ENCODE measurements at regions not wholly inside any gene's neighbourhood (a gene's known extent, or its start where the extent isn't known, plus 50 kb on each side); places are given as distances from the start of the nearest gene placed in this dataset.

DNA sequence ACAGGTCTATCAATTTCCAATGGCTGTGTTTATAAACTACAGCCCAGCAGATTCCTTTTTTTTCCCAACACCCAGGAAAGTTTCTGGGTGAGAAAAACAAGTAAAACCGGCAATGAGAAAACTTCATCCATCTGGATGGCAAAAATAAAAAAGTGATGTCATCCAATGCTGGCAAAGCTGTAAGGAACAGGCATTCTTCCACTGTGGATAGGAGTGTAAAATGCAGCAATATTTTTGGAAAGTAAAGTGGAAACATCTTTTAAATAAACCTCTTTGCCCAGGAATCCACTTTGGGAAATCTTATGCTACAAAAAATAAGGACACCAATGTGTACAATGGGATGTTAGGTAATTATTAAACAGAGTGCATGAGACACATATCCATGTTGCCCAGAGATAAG, 102.1 kb upstream of the NT5E start:
- H3K27ac ChIP-seq (ENCODE audit: low read length in 2 of 2), result no peak overlapping the region
- POLR2A ChIA-PET, result no interaction called here
- no peaks in the 10 kb centered on the region for H3K4me1 ChIP-seq (ENCODE audit: control insufficient read depth in 2 of 2, insufficient read depth in 2 of 2, low read length in 2 of 2)
- H2AFZ ChIP-seq (ENCODE audit: insufficient read depth, low read depth, low read length, poor library complexity, severe bottlenecking), result no peak overlapping the region
- no peaks in the 10 kb centered on the region for H3K9me3 ChIP-seq (ENCODE audit: control extremely low read depth in 1 of 3, control insufficient read depth in 2 of 3, insufficient read depth in 1 of 3, low read length in 2 of 3)
- Mint-ChIP-seq H3K4me3 (no peak overlapping the region), H3K27ac (no peak overlapping the region), H3K4me1 (peaks cover 2% of the 10 kb centered on the region), H3K9me3 (ENCODE audit: insufficient read depth) (no peaks in the 10 kb centered on the region), H3K27me3 (peaks cover 4% of the 10 kb centered on the region)
- no peaks in the 10 kb centered on the region for H3K36me3 ChIP-seq (replicated peaks in 1 of 2; ENCODE audit: control extremely low read depth in 1 of 2, control insufficient read depth in 1 of 2, extremely low read depth in 1 of 2, insufficient read depth in 2 of 2, low read length in 1 of 2)
- intact Hi-C loops (cut with micrococcal nuclease), result no loop called here
- no peaks in the 10 kb centered on the region for H3K27me3 ChIP-seq (replicated peaks in 1 of 4; ENCODE audit: control extremely low read depth in 1 of 4, control insufficient read depth in 3 of 4, insufficient read depth in 4 of 4, low read length in 3 of 4)
- H3K4me3 ChIP-seq (ENCODE audit: control extremely low read depth in 1 of 5, extremely low read depth in 1 of 5, insufficient read depth in 1 of 5, low read depth in 2 of 5, low read length in 4 of 5), result no peak overlapping the region
- ATAC-seq (ENCODE audit: low read depth) (no peak), DNase-seq (no peak)
- no peaks in the 10 kb centered on the region for H4K20me1 ChIP-seq (ENCODE audit: control insufficient read depth, insufficient read depth, low read length, poor library complexity, severe bottlenecking)
- TF ChIP-seq, protein P1, sequence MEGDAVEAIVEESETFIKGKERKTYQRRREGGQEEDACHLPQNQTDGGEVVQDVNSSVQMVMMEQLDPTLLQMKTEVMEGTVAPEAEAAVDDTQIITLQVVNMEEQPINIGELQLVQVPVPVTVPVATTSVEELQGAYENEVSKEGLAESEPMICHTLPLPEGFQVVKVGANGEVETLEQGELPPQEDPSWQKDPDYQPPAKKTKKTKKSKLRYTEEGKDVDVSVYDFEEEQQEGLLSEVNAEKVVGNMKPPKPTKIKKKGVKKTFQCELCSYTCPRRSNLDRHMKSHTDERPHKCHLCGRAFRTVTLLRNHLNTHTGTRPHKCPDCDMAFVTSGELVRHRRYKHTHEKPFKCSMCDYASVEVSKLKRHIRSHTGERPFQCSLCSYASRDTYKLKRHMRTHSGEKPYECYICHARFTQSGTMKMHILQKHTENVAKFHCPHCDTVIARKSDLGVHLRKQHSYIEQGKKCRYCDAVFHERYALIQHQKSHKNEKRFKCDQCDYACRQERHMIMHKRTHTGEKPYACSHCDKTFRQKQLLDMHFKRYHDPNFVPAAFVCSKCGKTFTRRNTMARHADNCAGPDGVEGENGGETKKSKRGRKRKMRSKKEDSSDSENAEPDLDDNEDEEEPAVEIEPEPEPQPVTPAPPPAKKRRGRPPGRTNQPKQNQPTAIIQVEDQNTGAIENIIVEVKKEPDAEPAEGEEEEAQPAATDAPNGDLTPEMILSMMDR (IDR thresholded peaks at IDR 0.05), result no peak
- no peak for TF ChIP-seq EZH2 (IDR thresholded peaks at IDR 0.05; ENCODE audit: borderline replicate concordance, insufficient read depth, low read depth, low read length, poor library complexity, severe bottlenecking)
- no CpG with 5 or more reads among the region's 1 CpG for WGBS (ENCODE audit: insufficient coverage)
- no peak overlapping the region for H3K9ac ChIP-seq (ENCODE audit: low read length)
- H3K4me2 ChIP-seq (replicated peaks; ENCODE audit: low read depth, low read length, poor library complexity, severe bottlenecking), result no peak overlapping the region
- CTCF ChIA-PET, result interaction anchor here (1.5 kb wide), 1 partner anchor 136 kb away, joined by 5 read pairs; no protein-coding TSS in a partner anchor
- no peaks in the 10 kb centered on the region for H3K79me2 ChIP-seq (ENCODE audit: control insufficient read depth, insufficient read depth, low read length)

DNA sequence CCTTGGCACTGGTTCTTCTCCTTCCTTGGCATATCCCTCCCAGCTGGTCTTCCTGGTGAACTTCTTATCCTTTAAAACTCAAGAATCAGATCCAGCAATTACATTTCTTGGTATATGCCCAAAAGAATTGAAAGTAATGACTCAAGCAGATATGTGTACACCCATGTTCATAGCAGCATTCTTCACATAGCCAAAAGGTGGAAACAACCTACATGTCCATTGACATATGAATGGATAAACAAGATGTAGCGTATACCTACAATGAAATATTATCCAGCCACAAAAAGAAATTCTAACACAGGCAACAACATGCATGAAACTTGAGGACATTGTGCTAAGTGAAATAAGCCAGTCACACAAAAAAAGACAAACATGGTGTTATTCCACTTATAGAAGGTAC, 103.7 kb upstream of the NT5E start:
- Histone ChIP-seq H4K20me1 (ENCODE audit: control insufficient read depth, insufficient read depth, low read length, poor library complexity, severe bottlenecking) (no peaks in the 10 kb centered on the region), H3K9ac (ENCODE audit: low read length) (no peak overlapping the region), H3K4me3 (ENCODE audit: control extremely low read depth in 1 of 5, extremely low read depth in 1 of 5, insufficient read depth in 1 of 5, low read depth in 2 of 5, low read length in 4 of 5) (no peak overlapping the region), H3K9me3 (ENCODE audit: control extremely low read depth in 1 of 3, control insufficient read depth in 2 of 3, insufficient read depth in 1 of 3, low read length in 2 of 3) (no peaks in the 10 kb centered on the region), H3K4me2 (replicated peaks; ENCODE audit: low read depth, low read length, poor library complexity, severe bottlenecking) (no peak overlapping the region), H3K27me3 (replicated peaks in 1 of 4; ENCODE audit: control extremely low read depth in 1 of 4, control insufficient read depth in 3 of 4, insufficient read depth in 4 of 4, low read length in 3 of 4) (no peaks in the 10 kb centered on the region), H3K4me1 (ENCODE audit: control insufficient read depth in 2 of 2, insufficient read depth in 2 of 2, low read length in 2 of 2) (no peaks in the 10 kb centered on the region), H2AFZ (ENCODE audit: insufficient read depth, low read depth, low read length, poor library complexity, severe bottlenecking) (no peak overlapping the region), H3K79me2 (ENCODE audit: control insufficient read depth, insufficient read depth, low read length) (no peaks in the 10 kb centered on the region), H3K27ac (ENCODE audit: low read length in 2 of 2) (no peak overlapping the region), H3K36me3 (replicated peaks in 1 of 2; ENCODE audit: control extremely low read depth in 1 of 2, control insufficient read depth in 1 of 2, extremely low read depth in 1 of 2, insufficient read depth in 2 of 2, low read length in 1 of 2) (no peaks in the 10 kb centered on the region)
- no peak overlapping the region for H3K4me3 Mint-ChIP-seq
- H3K4me1 Mint-ChIP-seq, result peaks cover 2% of the 10 kb centered on the region
- no peak for DNase-seq
- H3K9me3 Mint-ChIP-seq (ENCODE audit: insufficient read depth), result no peaks in the 10 kb centered on the region
- no peak for TF ChIP-seq EZH2 (IDR thresholded peaks at IDR 0.05; ENCODE audit: borderline replicate concordance, insufficient read depth, low read depth, low read length, poor library complexity, severe bottlenecking)
- TF ChIP-seq, protein P1 (IDR thresholded peaks at IDR 0.05), result no peak
- intact Hi-C loops (cut with micrococcal nuclease), result no loop called here
- ATAC-seq (ENCODE audit: low read depth), result no peak
- H3K27ac Mint-ChIP-seq, result no peak overlapping the region
- CTCF ChIA-PET, result interaction anchor here (1.2 kb wide), 1 partner anchor 8 kb away, joined by 3 read pairs; no protein-coding TSS in a partner anchor
- peaks cover 16% of the 10 kb centered on the region for H3K27me3 Mint-ChIP-seq
- no CpG with 5 or more reads among the region's 1 CpG for WGBS (ENCODE audit: insufficient coverage)
- POLR2A ChIA-PET, result no interaction called here

Measured in B cell (primary cell).